ENCODE measurements at regions not wholly inside any gene's neighbourhood (a gene's known extent, or its start where the extent isn't known, plus 50 kb on each side); places are given as distances from the start of the nearest gene placed in this dataset.

- TF ChIP-seq SPI1 (IDR thresholded peaks at IDR 0.05; ENCODE audit: borderline replicate concordance, low read depth) (no peak), CTCF (IDR thresholded peaks at IDR 0.05; ENCODE audit: insufficient read depth, low read length) (no peak), POLR2AphosphoS5 (IDR thresholded peaks at IDR 0.05; ENCODE audit: low read depth) (no peak), REST (IDR thresholded peaks at IDR 0.05; ENCODE audit: insufficient replicate concordance, low read depth) (no peak)
Observed at GRCh38 chr2:145494441-145494840, 974.5 kb upstream of the ZEB2 start.

Data from HL-60 (cell line).